Esophagus muscularis mucosa (tissue), 4 donors: ENCODE measurements at regions not wholly inside any gene's neighbourhood (a gene's known extent, or its start where the extent isn't known, plus 50 kb on each side); places are given as distances from the start of the nearest gene placed in this dataset.

ENCODE experiments used
- CTCF ChIP-seq, 3 experiments: fragments of 200-600 bp in 2 of 3; fragments of 450-650 bp in 1 of 3; sonication (generic) in 2 of 3; IDR thresholded peaks; one replicate each; pipeline ENCODE4 v1.5.1; 2017 to 2019; ENCODE audit warnings: antibody characterized with exemption in 3 of 3, mild to moderate bottlenecking in 2 of 3, moderate library complexity in 1 of 3
- EP300 ChIP-seq: sonication (generic); formaldehyde crosslinking; IDR thresholded peaks from one replicate; pipeline ENCODE4 v1.6.1; 2017; ENCODE audit warnings: antibody characterized with exemption
- POLR2AphosphoS5 ChIP-seq, 2 donors: sonication (generic); formaldehyde crosslinking; IDR thresholded peaks; one replicate each; pipeline ENCODE4 v1.6.1; 2017; ENCODE audit warnings: antibody characterized with exemption in 2 of 2

GRCh38 chr6:1001655-1002349 lies 308.9 kb upstream of the EXOC2 start:
- TF ChIP-seq CTCF (IDR thresholded peaks at IDR 0.05) (no peak), POLR2AphosphoS5 (IDR thresholded peaks at IDR 0.05) (no peak), EP300 (no peak)
